ENCODE measurements at regions not wholly inside any gene's neighbourhood (a gene's known extent, or its start where the extent isn't known, plus 50 kb on each side); places are given as distances from the start of the nearest gene placed in this dataset.

DNA sequence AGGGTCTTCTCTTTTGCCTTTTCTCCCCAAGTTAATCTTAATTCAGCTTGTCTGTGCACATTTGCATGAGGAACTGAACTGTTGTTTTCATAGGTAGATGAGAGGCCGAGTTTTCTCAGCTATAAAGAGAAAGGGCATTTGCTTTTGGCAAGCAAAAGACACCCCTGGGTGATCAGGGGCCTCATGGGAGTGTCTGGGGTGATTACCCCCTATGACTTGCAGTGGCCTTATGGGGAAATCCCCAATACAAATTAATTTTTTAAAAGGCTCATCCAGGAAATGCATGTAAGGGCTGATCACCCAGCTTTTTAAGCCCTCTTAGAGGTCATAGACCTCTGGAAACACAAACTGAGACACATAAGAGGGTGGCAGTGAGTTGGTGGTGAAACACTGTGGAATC lies 56.4 kb upstream of the HMX1 start (continued):
- TF ChIP-seq OVOL2 (CRISPR knock-in tag; IDR thresholded peaks at IDR 0.05; ENCODE audit: borderline replicate concordance) (no peak), JAZF1 (CRISPR knock-in tag; IDR thresholded peaks at IDR 0.05) (no peak), CBFB (CRISPR knock-in tag; IDR thresholded peaks at IDR 0.05; ENCODE audit: low read depth) (no peak), SP1 (CRISPR knock-in tag; conservative IDR thresholded peaks at IDR 0.05) (no peak), MXD4 (CRISPR knock-in tag; IDR thresholded peaks at IDR 0.05; ENCODE audit: borderline replicate concordance) (no peak), IRF2 (CRISPR knock-in tag; IDR thresholded peaks at IDR 0.05; ENCODE audit: borderline replicate concordance, low read depth) (no peak)
- TF ChIP-seq, protein P1, sequence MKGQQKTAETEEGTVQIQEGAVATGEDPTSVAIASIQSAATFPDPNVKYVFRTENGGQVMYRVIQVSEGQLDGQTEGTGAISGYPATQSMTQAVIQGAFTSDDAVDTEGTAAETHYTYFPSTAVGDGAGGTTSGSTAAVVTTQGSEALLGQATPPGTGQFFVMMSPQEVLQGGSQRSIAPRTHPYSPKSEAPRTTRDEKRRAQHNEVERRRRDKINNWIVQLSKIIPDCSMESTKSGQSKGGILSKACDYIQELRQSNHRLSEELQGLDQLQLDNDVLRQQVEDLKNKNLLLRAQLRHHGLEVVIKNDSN (CRISPR knock-in tag; IDR thresholded peaks at IDR 0.05), result no peak
- TF ChIP-seq, protein P2, sequence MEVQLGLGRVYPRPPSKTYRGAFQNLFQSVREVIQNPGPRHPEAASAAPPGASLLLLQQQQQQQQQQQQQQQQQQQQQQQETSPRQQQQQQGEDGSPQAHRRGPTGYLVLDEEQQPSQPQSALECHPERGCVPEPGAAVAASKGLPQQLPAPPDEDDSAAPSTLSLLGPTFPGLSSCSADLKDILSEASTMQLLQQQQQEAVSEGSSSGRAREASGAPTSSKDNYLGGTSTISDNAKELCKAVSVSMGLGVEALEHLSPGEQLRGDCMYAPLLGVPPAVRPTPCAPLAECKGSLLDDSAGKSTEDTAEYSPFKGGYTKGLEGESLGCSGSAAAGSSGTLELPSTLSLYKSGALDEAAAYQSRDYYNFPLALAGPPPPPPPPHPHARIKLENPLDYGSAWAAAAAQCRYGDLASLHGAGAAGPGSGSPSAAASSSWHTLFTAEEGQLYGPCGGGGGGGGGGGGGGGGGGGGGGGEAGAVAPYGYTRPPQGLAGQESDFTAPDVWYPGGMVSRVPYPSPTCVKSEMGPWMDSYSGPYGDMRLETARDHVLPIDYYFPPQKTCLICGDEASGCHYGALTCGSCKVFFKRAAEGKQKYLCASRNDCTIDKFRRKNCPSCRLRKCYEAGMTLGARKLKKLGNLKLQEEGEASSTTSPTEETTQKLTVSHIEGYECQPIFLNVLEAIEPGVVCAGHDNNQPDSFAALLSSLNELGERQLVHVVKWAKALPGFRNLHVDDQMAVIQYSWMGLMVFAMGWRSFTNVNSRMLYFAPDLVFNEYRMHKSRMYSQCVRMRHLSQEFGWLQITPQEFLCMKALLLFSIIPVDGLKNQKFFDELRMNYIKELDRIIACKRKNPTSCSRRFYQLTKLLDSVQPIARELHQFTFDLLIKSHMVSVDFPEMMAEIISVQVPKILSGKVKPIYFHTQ (CRISPR knock-in tag; IDR thresholded peaks at IDR 0.05), result no peak

DNA sequence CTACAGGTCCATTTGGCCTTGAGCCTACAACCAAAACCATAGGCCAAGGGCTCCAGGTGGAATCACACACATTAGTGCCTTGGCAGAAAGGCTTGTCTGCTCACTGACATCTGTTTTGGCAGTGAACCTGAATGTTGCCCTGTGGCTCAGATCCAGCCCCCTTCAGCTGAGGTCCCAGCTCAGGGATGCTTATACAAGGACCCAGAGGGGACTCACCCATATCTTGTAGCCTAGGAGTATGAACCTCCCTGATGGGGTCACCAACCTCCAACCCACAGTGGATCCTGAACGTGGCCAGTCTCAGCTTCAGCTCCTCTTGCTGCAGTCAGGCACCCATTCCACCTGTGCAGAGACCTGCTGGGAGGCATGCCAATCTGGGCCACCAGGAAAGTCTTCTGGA lies 50.8 kb upstream of the HMX1 start:
- Mint-ChIP-seq H3K9me3 (peaks cover 48% of the 10 kb centered on the region), H3K27me3 (ENCODE audit: low read depth) (peaks cover 20% of the 10 kb centered on the region), H3K27ac (no peak overlapping the region), H3K4me1 (no peaks in the 10 kb centered on the region), H3K36me3 (peaks cover 22% of the 10 kb centered on the region), H3K4me3 (no peak overlapping the region)
- TF ChIP-seq, protein P3, sequence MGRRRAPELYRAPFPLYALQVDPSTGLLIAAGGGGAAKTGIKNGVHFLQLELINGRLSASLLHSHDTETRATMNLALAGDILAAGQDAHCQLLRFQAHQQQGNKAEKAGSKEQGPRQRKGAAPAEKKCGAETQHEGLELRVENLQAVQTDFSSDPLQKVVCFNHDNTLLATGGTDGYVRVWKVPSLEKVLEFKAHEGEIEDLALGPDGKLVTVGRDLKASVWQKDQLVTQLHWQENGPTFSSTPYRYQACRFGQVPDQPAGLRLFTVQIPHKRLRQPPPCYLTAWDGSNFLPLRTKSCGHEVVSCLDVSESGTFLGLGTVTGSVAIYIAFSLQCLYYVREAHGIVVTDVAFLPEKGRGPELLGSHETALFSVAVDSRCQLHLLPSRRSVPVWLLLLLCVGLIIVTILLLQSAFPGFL (CRISPR knock-in tag; IDR thresholded peaks at IDR 0.05; ENCODE audit: borderline replicate concordance), result no peak
- TF ChIP-seq GRHL2 (CRISPR knock-in tag; IDR thresholded peaks at IDR 0.05; ENCODE audit: insufficient replicate concordance, severe bottlenecking) (no peak), NR2C2 (CRISPR knock-in tag; IDR thresholded peaks at IDR 0.05) (no peak), ZNF671 (CRISPR knock-in tag; IDR thresholded peaks at IDR 0.05) (no peak), TP53 (CRISPR knock-in tag; IDR thresholded peaks at IDR 0.05) (no peak), NFATC4 (CRISPR knock-in tag; IDR thresholded peaks at IDR 0.05) (no peak), ZNF138 (CRISPR knock-in tag; conservative IDR thresholded peaks at IDR 0.05) (no peak), ZNF423 (CRISPR knock-in tag; IDR thresholded peaks at IDR 0.05) (no peak), EMX1 (CRISPR knock-in tag; IDR thresholded peaks at IDR 0.05) (no peak), RORB (CRISPR knock-in tag; IDR thresholded peaks at IDR 0.05) (no peak), TEAD4 (CRISPR knock-in tag; IDR thresholded peaks at IDR 0.05) (no peak), KAT7 (CRISPR knock-in tag; IDR thresholded peaks at IDR 0.05; ENCODE audit: borderline replicate concordance) (no peak)
- TF ChIP-seq, protein P4, sequence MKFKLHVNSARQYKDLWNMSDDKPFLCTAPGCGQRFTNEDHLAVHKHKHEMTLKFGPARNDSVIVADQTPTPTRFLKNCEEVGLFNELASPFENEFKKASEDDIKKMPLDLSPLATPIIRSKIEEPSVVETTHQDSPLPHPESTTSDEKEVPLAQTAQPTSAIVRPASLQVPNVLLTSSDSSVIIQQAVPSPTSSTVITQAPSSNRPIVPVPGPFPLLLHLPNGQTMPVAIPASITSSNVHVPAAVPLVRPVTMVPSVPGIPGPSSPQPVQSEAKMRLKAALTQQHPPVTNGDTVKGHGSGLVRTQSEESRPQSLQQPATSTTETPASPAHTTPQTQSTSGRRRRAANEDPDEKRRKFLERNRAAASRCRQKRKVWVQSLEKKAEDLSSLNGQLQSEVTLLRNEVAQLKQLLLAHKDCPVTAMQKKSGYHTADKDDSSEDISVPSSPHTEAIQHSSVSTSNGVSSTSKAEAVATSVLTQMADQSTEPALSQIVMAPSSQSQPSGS (CRISPR knock-in tag; IDR thresholded peaks at IDR 0.05; ENCODE audit: borderline replicate concordance, low read depth), result no peak
- TF ChIP-seq, protein P5, sequence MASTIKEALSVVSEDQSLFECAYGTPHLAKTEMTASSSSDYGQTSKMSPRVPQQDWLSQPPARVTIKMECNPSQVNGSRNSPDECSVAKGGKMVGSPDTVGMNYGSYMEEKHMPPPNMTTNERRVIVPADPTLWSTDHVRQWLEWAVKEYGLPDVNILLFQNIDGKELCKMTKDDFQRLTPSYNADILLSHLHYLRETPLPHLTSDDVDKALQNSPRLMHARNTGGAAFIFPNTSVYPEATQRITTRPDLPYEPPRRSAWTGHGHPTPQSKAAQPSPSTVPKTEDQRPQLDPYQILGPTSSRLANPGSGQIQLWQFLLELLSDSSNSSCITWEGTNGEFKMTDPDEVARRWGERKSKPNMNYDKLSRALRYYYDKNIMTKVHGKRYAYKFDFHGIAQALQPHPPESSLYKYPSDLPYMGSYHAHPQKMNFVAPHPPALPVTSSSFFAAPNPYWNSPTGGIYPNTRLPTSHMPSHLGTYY (CRISPR knock-in tag; IDR thresholded peaks at IDR 0.05), result no peak
- TF ChIP-seq, protein P6, sequence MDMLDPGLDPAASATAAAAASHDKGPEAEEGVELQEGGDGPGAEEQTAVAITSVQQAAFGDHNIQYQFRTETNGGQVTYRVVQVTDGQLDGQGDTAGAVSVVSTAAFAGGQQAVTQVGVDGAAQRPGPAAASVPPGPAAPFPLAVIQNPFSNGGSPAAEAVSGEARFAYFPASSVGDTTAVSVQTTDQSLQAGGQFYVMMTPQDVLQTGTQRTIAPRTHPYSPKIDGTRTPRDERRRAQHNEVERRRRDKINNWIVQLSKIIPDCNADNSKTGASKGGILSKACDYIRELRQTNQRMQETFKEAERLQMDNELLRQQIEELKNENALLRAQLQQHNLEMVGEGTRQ (CRISPR knock-in tag; IDR thresholded peaks at IDR 0.05), result no peak
- TF ChIP-seq, protein P7, sequence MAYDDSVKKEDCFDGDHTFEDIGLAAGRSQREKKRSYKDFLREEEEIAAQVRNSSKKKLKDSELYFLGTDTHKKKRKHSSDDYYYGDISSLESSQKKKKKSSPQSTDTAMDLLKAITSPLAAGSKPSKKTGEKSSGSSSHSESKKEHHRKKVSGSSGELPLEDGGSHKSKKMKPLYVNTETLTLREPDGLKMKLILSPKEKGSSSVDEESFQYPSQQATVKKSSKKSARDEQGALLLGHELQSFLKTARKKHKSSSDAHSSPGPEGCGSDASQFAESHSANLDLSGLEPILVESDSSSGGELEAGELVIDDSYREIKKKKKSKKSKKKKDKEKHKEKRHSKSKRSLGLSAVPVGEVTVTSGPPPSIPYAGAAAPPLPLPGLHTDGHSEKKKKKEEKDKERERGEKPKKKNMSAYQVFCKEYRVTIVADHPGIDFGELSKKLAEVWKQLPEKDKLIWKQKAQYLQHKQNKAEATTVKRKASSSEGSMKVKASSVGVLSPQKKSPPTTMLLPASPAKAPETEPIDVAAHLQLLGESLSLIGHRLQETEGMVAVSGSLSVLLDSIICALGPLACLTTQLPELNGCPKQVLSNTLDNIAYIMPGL (CRISPR knock-in tag; IDR thresholded peaks at IDR 0.05), result no peak
- TF ChIP-seq, protein P8, sequence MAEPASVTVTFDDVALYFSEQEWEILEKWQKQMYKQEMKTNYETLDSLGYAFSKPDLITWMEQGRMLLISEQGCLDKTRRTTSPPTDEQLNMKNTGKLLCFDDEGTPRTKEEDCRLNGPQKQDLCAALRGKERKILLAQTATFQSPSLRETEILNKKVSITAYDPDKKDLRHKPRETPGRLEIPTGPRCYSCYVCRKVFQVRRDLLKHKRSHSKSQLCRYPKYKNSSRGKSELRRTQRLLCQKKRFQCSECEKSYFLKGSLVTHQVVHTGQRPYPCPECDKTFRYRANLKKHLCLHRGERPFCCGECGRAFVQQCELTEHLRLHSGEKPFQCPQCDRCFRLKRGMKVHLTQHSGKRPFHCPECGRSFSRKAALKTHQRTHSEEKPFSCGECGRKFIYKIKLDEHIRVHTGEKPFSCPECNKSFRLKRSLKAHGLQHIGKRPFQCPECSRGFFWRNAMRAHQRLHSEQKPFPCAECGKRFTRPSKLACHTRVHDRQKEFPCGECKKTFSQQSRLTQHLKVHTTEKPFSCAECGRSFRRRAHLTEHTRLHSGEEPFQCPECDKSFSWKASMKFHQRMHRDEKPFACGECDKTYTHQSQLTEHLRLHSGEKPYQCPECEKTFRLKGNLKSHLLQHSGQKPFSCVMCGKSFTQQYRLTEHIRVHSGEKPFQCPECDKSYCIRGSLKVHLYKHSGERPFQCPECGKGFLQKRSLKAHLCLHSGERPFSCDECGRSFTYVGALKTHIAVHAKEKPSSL (CRISPR knock-in tag; conservative IDR thresholded peaks at IDR 0.05), result no peak
- ChIA-PET CTCF (no interaction called here), POLR2A (no interaction called here)
- ATAC-seq, result no peak
- DNase-seq (ENCODE audit: low spot score), result no peak
